HEK293T (cell line): ENCODE measurements at regions not wholly inside any gene's neighbourhood (a gene's known extent, or its start where the extent isn't known, plus 50 kb on each side); places are given as distances from the start of the nearest gene placed in this dataset.

Experiments
- ARNT ChIP-seq: fragments of 450-650 bp; IDR thresholded peaks from 2 replicates; pipeline ENCODE4 v1.6.1; 2017; ENCODE audit warnings: mild to moderate bottlenecking
- BHLHE40 ChIP-seq: fragments of 450-650 bp; IDR thresholded peaks from 2 replicates; pipeline ENCODE4 v1.6.1; 2016; ENCODE audit warnings: mild to moderate bottlenecking, moderate library complexity, borderline replicate concordance
- ELF4 ChIP-seq: fragments of 450-650 bp; IDR thresholded peaks from 2 replicates; pipeline ENCODE4 v1.6.1; 2017; ENCODE audit warnings: antibody characterized with exemption
- FOXA1 ChIP-seq: fragments of 450-650 bp; IDR thresholded peaks from 2 replicates; pipeline ENCODE4 v1.6.1; 2016; ENCODE audit warnings: mild to moderate bottlenecking
- SP1 ChIP-seq: fragments of 450-650 bp; IDR thresholded peaks from 2 replicates; pipeline ENCODE4 v1.6.1; 2017
- ZNF384 ChIP-seq: fragments of 450-650 bp; IDR thresholded peaks from 2 replicates; pipeline ENCODE4 v1.6.1; 2016

DNA sequence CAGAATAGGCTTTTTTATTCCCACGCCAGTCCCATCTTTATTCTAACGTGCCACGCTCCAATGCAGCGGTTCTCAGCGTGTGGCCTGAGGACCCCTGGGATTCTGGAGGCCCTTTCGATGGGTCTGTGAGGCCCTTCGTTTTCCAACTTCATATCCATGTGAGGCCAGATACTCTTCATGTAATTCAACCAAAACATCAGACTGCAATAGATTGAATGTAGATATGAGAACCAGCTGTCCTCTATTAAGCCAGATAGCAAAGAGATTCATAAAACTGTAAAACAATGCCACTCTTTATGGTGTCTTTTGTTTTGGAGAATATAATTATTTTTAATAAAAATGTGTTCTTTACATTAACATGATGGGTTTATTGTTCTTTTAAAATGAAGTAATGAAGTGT, 53.2 kb upstream of the KMT2C start:
- TF ChIP-seq BHLHE40: no peak
- no peak for TF ChIP-seq SP1
- TF ChIP-seq ARNT: no peak
- TF ChIP-seq FOXA1: no peak
- no peak for TF ChIP-seq ZNF384
- no peak for TF ChIP-seq ELF4
